Endothelial cell (in vitro differentiated cells): ENCODE measurements at regions not wholly inside any gene's neighbourhood (a gene's known extent, or its start where the extent isn't known, plus 50 kb on each side); places are given as distances from the start of the nearest gene placed in this dataset.

Experiments used
- DNase-seq: peaks from one replicate; pipeline ENCODE4 v3.0.0; 2021; ENCODE audit warnings: low spot score
- H3K27ac Mint-ChIP-seq: one replicate; pipeline ENCODE4 v1.8.0; 2021; ENCODE audit warnings: mixed read lengths, inconsistent platforms; ENCODE audit not compliant: unreplicated experiment
- H3K27me3 Mint-ChIP-seq: one replicate; pipeline ENCODE4 v1.8.0; 2021; ENCODE audit warnings: mild to moderate bottlenecking, moderate library complexity, mixed read lengths, inconsistent platforms; ENCODE audit not compliant: unreplicated experiment
- H3K36me3 Mint-ChIP-seq: one replicate; pipeline ENCODE4 v1.8.0; 2021; ENCODE audit warnings: mild to moderate bottlenecking, low read depth, mixed read lengths, inconsistent platforms; ENCODE audit not compliant: unreplicated experiment
- H3K4me1 Mint-ChIP-seq: one replicate; pipeline ENCODE4 v1.8.0; 2021; ENCODE audit warnings: mild to moderate bottlenecking, mixed read lengths, inconsistent platforms; ENCODE audit not compliant: unreplicated experiment
- H3K4me3 Mint-ChIP-seq: one replicate; pipeline ENCODE4 v1.8.0; 2021; ENCODE audit warnings: mild to moderate bottlenecking, mixed read lengths, inconsistent platforms; ENCODE audit not compliant: unreplicated experiment
- H3K9me3 Mint-ChIP-seq: one replicate; pipeline ENCODE4 v1.8.0; 2021; ENCODE audit warnings: mixed read lengths, inconsistent platforms; ENCODE audit not compliant: unreplicated experiment
- CTCF ChIP-seq: fragments of 200-600 bp; sonication (generic); IDR thresholded peaks from one replicate; pipeline ENCODE4 v1.5.0; 2021; ENCODE audit warnings: antibody characterized with exemption; ENCODE audit not compliant: unreplicated experiment

GRCh38 chr2:42920446-42921146 is 128.2 kb upstream of the HAAO start:
- H3K4me3 Mint-ChIP-seq = no peak overlapping the region
- H3K36me3 Mint-ChIP-seq = no peaks in the 10 kb centered on the region
- TF ChIP-seq CTCF = no peak
- H3K9me3 Mint-ChIP-seq = no peaks in the 10 kb centered on the region
- DNase-seq = no peak
- no peak overlapping the region for H3K27ac Mint-ChIP-seq
- peaks cover 33% of the 10 kb centered on the region for H3K4me1 Mint-ChIP-seq
- peaks cover 4% of the 10 kb centered on the region for H3K27me3 Mint-ChIP-seq

- Mint-ChIP-seq H3K4me3 (no peak overlapping the region), H3K9me3 (no peaks in the 10 kb centered on the region), H3K27me3 (peaks cover 1% of the 10 kb centered on the region), H3K4me1 (peaks cover 15% of the 10 kb centered on the region), H3K36me3 (no peaks in the 10 kb centered on the region), H3K27ac (no peak overlapping the region)
- TF ChIP-seq CTCF = no peak
- DNase-seq = no peak
Observed at GRCh38 chr2:42918671-42919318, 126.4 kb upstream of the HAAO start.

- Mint-ChIP-seq H3K27me3 (peaks cover 1% of the 10 kb centered on the region), H3K4me3 (no peak overlapping the region), H3K9me3 (no peaks in the 10 kb centered on the region), H3K36me3 (no peaks in the 10 kb centered on the region), H3K4me1 (peaks cover 19% of the 10 kb centered on the region), H3K27ac (peak overlapping the region; percentile 32)
- no peak for TF ChIP-seq CTCF
- DNase-seq = no peak
Observed at GRCh38 chr2:42918041-42918440, 125.7 kb upstream of the HAAO start.

GRCh38 chr2:42917425-42917927 is 125.1 kb upstream of the HAAO start:
- Mint-ChIP-seq H3K27me3 (peaks cover 1% of the 10 kb centered on the region), H3K9me3 (no peaks in the 10 kb centered on the region), H3K36me3 (no peaks in the 10 kb centered on the region), H3K27ac (no peak overlapping the region), H3K4me1 (peaks cover 17% of the 10 kb centered on the region), H3K4me3 (no peak overlapping the region)
- no peak for TF ChIP-seq CTCF
- no peak for DNase-seq

DNA sequence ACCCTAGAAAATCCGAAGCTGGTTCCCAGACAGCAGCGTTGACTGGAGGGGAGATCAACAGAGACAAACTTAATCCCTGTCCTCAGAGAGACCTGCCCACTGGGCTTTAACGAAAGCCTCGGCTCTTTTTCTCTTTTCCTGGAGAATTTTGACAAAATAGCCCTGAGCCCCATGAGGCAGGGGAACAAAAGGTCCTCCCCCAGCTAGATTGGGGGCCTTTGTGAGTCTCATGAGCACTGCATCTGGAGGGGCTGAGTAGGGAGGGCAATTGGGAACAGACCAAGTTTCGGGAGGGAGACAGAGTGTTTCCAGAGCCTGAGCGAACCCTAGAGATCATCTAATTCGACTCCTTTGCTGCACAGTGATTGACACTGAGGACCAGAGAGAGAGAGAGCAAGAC is 123.9 kb upstream of the HAAO start:
- TF ChIP-seq CTCF = no peak
- H3K9me3 Mint-ChIP-seq = no peaks in the 10 kb centered on the region
- H3K36me3 Mint-ChIP-seq = no peaks in the 10 kb centered on the region
- H3K27ac Mint-ChIP-seq = no peak overlapping the region
- H3K4me3 Mint-ChIP-seq = no peak overlapping the region
- peaks cover 14% of the 10 kb centered on the region for H3K4me1 Mint-ChIP-seq
- peaks cover 1% of the 10 kb centered on the region for H3K27me3 Mint-ChIP-seq
- DNase-seq = no peak
